Right atrium auricular region (tissue), 2 donors: ENCODE measurements at regions not wholly inside any gene's neighbourhood (a gene's known extent, or its start where the extent isn't known, plus 50 kb on each side); places are given as distances from the start of the nearest gene placed in this dataset.

ENCODE experiments used
- DNase-seq: peaks from one replicate; pipeline ENCODE4 v3.0.0-alpha.2; 2019; ENCODE audit warnings: low spot score
- H3K27ac ChIP-seq, 2 donors: fragments of 200-600 bp; sonication (generic); 1 replicate in 1 of 2; 2 replicates in 1 of 2; pipeline ENCODE4 v1.5.1; 2016 to 2019
- H3K27me3 ChIP-seq, 2 donors: fragments of 200-600 bp; sonication (generic); one replicate each; pipeline versions ENCODE4 v1.5.1 to v1.6.0; 2017 to 2019
- H3K36me3 ChIP-seq: fragments of 200-600 bp; sonication (generic); one replicate; pipeline ENCODE4 v1.5.1; 2016
- H3K4me1 ChIP-seq, 2 donors: fragments of 200-600 bp; sonication (generic); one replicate each; pipeline versions ENCODE4 v1.5.1 to v1.6.0; 2017 to 2019
- H3K4me3 ChIP-seq, 2 donors: fragments of 200-600 bp; sonication (generic); 1 replicate in 1 of 2; 2 replicates in 1 of 2; pipeline ENCODE4 v1.5.1; 2017 to 2019; ENCODE audit warnings: mild to moderate bottlenecking in 1 of 2, moderate library complexity in 1 of 2
- H3K9me3 ChIP-seq, 2 donors: fragments of 200-600 bp; sonication (generic); one replicate each; pipeline ENCODE4 v1.5.1; 2019
- TF ChIP-seq, protein P1 (sequence below), 2 donors: fragments of 200-600 bp; sonication (generic); IDR thresholded peaks; one replicate each; pipeline ENCODE4 v1.5.1; 2019; ENCODE audit warnings: antibody characterized with exemption in 2 of 2

DNA sequence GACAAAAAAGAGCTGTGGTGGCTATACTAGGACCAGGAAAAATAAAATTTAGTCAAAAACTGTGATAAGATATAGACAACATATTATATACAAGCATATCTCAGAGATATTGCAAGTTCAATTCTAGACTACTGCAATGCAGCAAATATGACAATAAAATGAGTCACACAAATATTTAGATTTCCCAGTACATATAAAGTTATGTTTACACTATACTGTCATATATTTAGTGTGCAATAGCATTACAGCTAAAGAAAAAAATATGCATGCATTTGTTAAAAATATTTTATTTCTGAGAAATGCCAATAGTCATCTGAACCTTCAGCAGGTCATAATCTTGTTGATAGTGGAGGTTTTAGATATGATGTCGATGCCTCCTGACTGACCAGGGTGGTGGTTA is 72.1 kb downstream of the AKR1C4 start:
- Histone ChIP-seq H3K9me3 (peaks cover 0 to 28% of the 10 kb centered on the region in 2 donors), H3K4me1 (no peaks in the 10 kb centered on the region), H3K4me3 (no peak overlapping the region), H3K27me3 (no peaks in the 10 kb centered on the region), H3K27ac (no peak overlapping the region), H3K36me3 (no peaks in the 10 kb centered on the region)
- DNase-seq, result no peak
- TF ChIP-seq, protein P1, sequence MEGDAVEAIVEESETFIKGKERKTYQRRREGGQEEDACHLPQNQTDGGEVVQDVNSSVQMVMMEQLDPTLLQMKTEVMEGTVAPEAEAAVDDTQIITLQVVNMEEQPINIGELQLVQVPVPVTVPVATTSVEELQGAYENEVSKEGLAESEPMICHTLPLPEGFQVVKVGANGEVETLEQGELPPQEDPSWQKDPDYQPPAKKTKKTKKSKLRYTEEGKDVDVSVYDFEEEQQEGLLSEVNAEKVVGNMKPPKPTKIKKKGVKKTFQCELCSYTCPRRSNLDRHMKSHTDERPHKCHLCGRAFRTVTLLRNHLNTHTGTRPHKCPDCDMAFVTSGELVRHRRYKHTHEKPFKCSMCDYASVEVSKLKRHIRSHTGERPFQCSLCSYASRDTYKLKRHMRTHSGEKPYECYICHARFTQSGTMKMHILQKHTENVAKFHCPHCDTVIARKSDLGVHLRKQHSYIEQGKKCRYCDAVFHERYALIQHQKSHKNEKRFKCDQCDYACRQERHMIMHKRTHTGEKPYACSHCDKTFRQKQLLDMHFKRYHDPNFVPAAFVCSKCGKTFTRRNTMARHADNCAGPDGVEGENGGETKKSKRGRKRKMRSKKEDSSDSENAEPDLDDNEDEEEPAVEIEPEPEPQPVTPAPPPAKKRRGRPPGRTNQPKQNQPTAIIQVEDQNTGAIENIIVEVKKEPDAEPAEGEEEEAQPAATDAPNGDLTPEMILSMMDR (IDR thresholded peaks at IDR 0.05), result no peak

DNA sequence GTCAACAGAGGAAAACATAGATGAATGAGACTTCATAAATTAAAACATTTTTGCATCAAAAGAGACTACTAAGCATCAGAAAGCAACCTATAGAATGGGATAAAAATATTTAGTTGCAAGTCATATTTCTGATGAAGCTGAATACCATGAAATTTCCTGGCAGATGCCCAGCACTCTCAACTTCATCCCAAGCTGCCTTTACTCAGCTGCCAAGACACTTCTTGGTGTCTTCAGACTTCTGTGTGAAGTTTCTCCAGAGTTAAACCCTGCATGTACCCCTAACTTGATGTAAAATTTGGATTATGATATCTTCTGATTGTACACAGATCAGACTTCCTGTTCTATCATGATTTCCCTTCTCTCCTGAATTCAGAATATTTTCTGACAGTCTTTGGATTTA is 73.2 kb downstream of the AKR1C4 start:
- no peak overlapping the region for H3K4me3 ChIP-seq
- TF ChIP-seq, protein P1 (IDR thresholded peaks at IDR 0.05), result no peak

DNA sequence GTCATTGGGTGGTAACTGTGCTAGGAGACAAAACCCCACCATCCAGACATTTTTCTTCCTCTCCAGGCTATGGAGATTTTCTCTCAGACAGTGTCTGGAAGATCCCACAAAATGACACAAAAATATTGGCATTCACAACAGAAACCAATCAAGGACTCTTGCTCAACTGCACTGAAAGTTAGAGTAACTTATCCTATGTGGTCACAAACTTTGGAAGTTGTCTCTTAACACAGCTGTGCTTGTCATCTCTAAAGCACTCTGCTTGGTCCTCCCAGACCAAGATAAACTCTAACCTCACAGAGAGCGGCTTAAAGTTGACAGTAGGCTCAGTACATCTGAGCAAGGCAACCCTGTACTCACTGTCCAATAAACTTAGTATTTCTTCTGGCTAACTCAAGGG is 74.9 kb downstream of the AKR1C4 start:
- no peaks in the 10 kb centered on the region for H3K4me1 ChIP-seq
- H3K4me3 ChIP-seq, result no peak overlapping the region
- TF ChIP-seq, protein P1 (IDR thresholded peaks at IDR 0.05), result no peak

More for the DNA sequence above, 73.2 kb downstream of the AKR1C4 start:
- no peaks in the 10 kb centered on the region for H3K27me3 ChIP-seq
- no peaks in the 10 kb centered on the region for H3K4me1 ChIP-seq
- H3K27ac ChIP-seq, result no peak overlapping the region
- DNase-seq, result no peak
- no peaks in the 10 kb centered on the region for H3K36me3 ChIP-seq
- peaks cover 0 to 18% of the 10 kb centered on the region in 2 donors for H3K9me3 ChIP-seq

DNA sequence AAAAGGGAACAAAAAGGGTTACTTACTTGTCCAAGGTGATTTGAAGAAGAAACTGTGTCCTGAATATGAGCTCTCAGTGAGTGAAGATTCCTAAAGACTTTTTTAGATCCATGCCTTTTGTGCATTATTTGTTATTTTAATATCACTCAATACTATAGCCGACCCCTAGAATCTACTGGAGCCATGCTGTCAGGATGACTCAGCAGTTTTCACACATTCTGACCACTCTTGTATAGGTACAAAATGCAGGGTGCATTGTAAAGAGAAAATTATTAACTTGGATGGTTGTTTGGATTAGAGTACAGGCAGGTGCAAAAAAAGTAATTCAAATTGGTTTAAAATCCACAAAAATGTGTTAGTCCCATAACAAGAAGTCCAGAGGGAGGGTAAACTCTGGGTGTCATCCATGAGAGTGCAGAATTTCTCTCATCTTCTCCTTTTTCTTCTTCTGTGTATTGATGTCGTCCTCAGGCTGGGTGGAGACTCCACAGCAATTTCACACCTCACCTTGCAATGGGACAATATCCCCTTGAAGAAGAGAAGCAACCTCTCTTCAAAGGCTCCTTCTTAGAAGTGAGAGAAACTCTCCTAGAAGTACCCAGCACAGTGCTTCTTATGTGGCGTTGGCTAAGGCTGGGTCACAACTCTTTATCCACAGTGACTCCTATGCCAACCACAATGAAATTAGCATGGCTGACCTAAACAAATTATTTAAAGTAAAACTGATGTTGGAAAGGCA is 75.6 kb downstream of the AKR1C4 start:
- no peaks in the 10 kb centered on the region for H3K4me1 ChIP-seq
- H3K9me3 ChIP-seq, result peaks cover 0 to 2% of the 10 kb centered on the region in 2 donors
- H3K27me3 ChIP-seq, result no peaks in the 10 kb centered on the region
- no peak overlapping the region for H3K4me3 ChIP-seq
- TF ChIP-seq, protein P1 (IDR thresholded peaks at IDR 0.05), result no peak
- H3K27ac ChIP-seq, result no peak overlapping the region
- DNase-seq, result no peak
- H3K36me3 ChIP-seq, result no peaks in the 10 kb centered on the region

More for the DNA sequence above, 74.9 kb downstream of the AKR1C4 start:
- no peak overlapping the region for H3K27ac ChIP-seq
- no peak for DNase-seq
- no peaks in the 10 kb centered on the region for H3K36me3 ChIP-seq
- H3K27me3 ChIP-seq, result no peaks in the 10 kb centered on the region
- peaks cover 0 to 9% of the 10 kb centered on the region in 2 donors for H3K9me3 ChIP-seq

DNA sequence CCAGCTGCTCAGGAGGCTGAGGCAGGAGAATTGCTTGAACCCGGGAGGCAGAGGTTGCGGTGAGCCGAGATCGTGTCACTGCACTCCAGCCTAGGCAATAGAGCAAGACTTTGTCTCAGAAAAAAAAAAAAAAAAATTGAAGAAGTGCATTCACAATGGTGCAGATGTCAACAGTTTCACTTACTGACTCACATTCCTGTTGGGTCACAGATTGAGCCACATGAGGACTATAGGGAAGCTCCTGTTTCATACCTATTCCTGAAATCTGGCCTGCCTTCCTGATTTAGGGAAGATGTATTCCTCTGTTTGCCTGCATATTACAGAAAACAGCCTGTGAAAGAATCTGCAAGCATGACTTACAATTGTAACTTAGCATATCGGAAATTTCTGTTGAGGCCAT is 78.2 kb downstream of the AKR1C4 start:
- Histone ChIP-seq H3K9me3 (no peaks in the 10 kb centered on the region), H3K4me1 (no peaks in the 10 kb centered on the region), H3K4me3 (no peak overlapping the region), H3K27me3 (no peaks in the 10 kb centered on the region), H3K36me3 (no peaks in the 10 kb centered on the region), H3K27ac (no peak overlapping the region)
- DNase-seq, result no peak
- TF ChIP-seq, protein P1 (IDR thresholded peaks at IDR 0.05), result no peak

DNA sequence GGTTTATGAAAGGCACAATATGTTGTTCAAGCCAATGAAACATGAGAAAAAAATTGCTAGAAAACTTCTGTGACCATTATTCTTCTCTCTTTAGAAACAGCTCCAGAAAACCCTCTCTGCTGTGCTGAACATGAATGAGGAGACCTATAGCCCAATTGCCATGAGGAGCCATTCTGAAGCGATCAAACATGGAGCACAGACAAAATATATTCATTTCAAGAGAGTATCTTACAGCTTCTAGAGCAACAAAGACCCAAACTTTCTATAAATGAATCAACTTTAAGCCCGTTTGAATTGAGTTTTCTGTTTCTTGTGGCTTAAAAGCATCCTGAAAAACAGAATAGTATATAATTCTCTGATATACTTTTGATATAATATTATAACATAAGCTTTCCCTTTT is 83.4 kb upstream of the UCN3 start:
- no peaks in the 10 kb centered on the region for H3K36me3 ChIP-seq
- no peak for DNase-seq
- H3K4me3 ChIP-seq, result no peak overlapping the region
- TF ChIP-seq, protein P1 (IDR thresholded peaks at IDR 0.05), result no peak
- H3K4me1 ChIP-seq, result peaks cover 0 to 7% of the 10 kb centered on the region in 2 donors
- no peaks in the 10 kb centered on the region for H3K27me3 ChIP-seq
- no peak overlapping the region for H3K27ac ChIP-seq
- H3K9me3 ChIP-seq, result no peaks in the 10 kb centered on the region
